HEK293 (cell line): ENCODE measurements at regions not wholly inside any gene's neighbourhood (a gene's known extent, or its start where the extent isn't known, plus 50 kb on each side); places are given as distances from the start of the nearest gene placed in this dataset.
A peak's percentile ranks its signal among the peaks of the same experiment; 100 is the strongest.

ENCODE experiments used
- EGR2 ChIP-seq: fragments of 450-650 bp; formaldehyde crosslinking; IDR thresholded peaks from 2 replicates; pipeline ENCODE4 v1.5.1; 2016; ENCODE audit warnings: low read depth, missing biosample characterization, missing genetic modification characterization
- PATZ1 ChIP-seq: fragments of 450-650 bp; formaldehyde crosslinking; IDR thresholded peaks from 2 replicates; pipeline ENCODE4 v1.5.1; 2016; ENCODE audit warnings: missing biosample characterization, missing genetic modification characterization
- TRIM28 ChIP-seq: IDR thresholded peaks from 2 replicates; pipeline ENCODE4 v1.6.1; 2011; ENCODE audit warnings: low read length, control low read depth, borderline replicate concordance
- ZBTB1 ChIP-seq: fragments of 450-650 bp; formaldehyde crosslinking; IDR thresholded peaks from 2 replicates; pipeline ENCODE4 v1.5.1; 2016; ENCODE audit warnings: missing biosample characterization, missing genetic modification characterization
- ZBTB7A ChIP-seq: fragments of 450-650 bp; formaldehyde crosslinking; IDR thresholded peaks from 2 replicates; pipeline ENCODE4 v1.5.1; 2016; ENCODE audit warnings: low read depth, missing biosample characterization, missing genetic modification characterization
- ZNF202 ChIP-seq: fragments of 450-650 bp; formaldehyde crosslinking; IDR thresholded peaks from 2 replicates; pipeline ENCODE4 v1.5.1; 2016; ENCODE audit warnings: missing biosample characterization, missing genetic modification characterization, borderline replicate concordance
- ZNF311 ChIP-seq: fragments of 450-650 bp; formaldehyde crosslinking; IDR thresholded peaks from 2 replicates; pipeline ENCODE4 v1.5.1; 2017; ENCODE audit warnings: missing biosample characterization, missing genetic modification characterization, borderline replicate concordance
- ZNF518A ChIP-seq: fragments of 450-650 bp; formaldehyde crosslinking; conservative IDR thresholded peaks from 2 replicates; pipeline ENCODE4 v1.5.1; 2016; ENCODE audit warnings: low read depth, missing biosample characterization, missing genetic modification characterization
- ZNF548 ChIP-seq: fragments of 450-650 bp; formaldehyde crosslinking; IDR thresholded peaks from 2 replicates; pipeline ENCODE4 v1.5.1; 2016; ENCODE audit warnings: missing biosample characterization, missing genetic modification characterization
- ZNF626 ChIP-seq: fragments of 450-650 bp; sonication (Bioruptor Pico); formaldehyde crosslinking; IDR thresholded peaks from 2 replicates; pipeline ENCODE4 v1.5.1; 2018; ENCODE audit warnings: missing biosample characterization, missing genetic modification characterization, inconsistent platforms
- ZNF768 ChIP-seq: fragments of 450-650 bp; formaldehyde crosslinking; IDR thresholded peaks from 2 replicates; pipeline ENCODE4 v1.5.1; 2018; ENCODE audit warnings: missing biosample characterization, mild to moderate bottlenecking, missing genetic modification characterization
- ZNF776 ChIP-seq: fragments of 450-650 bp; formaldehyde crosslinking; IDR thresholded peaks from 2 replicates; pipeline ENCODE4 v1.5.0; 2017; ENCODE audit warnings: missing biosample characterization, missing genetic modification characterization, borderline replicate concordance
- ZNF843 ChIP-seq: fragments of 450-650 bp; formaldehyde crosslinking; IDR thresholded peaks from 2 replicates; pipeline ENCODE4 v1.5.1; 2016; ENCODE audit warnings: missing biosample characterization, missing genetic modification characterization
- TF ChIP-seq, protein P1 (sequence below): fragments of 450-650 bp; formaldehyde crosslinking; IDR thresholded peaks from 2 replicates; pipeline ENCODE4 v1.5.1; 2016; ENCODE audit warnings: missing biosample characterization, missing genetic modification characterization
- TF ChIP-seq, protein P2 (sequence below): fragments of 450-650 bp; formaldehyde crosslinking; IDR thresholded peaks from 2 replicates; pipeline ENCODE4 v1.5.1; 2016; ENCODE audit warnings: missing biosample characterization, missing genetic modification characterization
- TF ChIP-seq, protein P3 (sequence below): fragments of 450-650 bp; formaldehyde crosslinking; IDR thresholded peaks from 2 replicates; pipeline ENCODE4 v1.5.1; 2017; ENCODE audit warnings: missing biosample characterization, missing genetic modification characterization
- TF ChIP-seq, protein P4 (sequence below): fragments of 450-650 bp; formaldehyde crosslinking; IDR thresholded peaks from 2 replicates; pipeline ENCODE4 v1.5.1; 2016; ENCODE audit warnings: missing biosample characterization, missing genetic modification characterization, borderline replicate concordance
- TF ChIP-seq, protein P5 (sequence below): fragments of 450-650 bp; formaldehyde crosslinking; IDR thresholded peaks from 2 replicates; pipeline ENCODE4 v1.5.1; 2016; ENCODE audit warnings: missing biosample characterization, missing genetic modification characterization

DNA sequence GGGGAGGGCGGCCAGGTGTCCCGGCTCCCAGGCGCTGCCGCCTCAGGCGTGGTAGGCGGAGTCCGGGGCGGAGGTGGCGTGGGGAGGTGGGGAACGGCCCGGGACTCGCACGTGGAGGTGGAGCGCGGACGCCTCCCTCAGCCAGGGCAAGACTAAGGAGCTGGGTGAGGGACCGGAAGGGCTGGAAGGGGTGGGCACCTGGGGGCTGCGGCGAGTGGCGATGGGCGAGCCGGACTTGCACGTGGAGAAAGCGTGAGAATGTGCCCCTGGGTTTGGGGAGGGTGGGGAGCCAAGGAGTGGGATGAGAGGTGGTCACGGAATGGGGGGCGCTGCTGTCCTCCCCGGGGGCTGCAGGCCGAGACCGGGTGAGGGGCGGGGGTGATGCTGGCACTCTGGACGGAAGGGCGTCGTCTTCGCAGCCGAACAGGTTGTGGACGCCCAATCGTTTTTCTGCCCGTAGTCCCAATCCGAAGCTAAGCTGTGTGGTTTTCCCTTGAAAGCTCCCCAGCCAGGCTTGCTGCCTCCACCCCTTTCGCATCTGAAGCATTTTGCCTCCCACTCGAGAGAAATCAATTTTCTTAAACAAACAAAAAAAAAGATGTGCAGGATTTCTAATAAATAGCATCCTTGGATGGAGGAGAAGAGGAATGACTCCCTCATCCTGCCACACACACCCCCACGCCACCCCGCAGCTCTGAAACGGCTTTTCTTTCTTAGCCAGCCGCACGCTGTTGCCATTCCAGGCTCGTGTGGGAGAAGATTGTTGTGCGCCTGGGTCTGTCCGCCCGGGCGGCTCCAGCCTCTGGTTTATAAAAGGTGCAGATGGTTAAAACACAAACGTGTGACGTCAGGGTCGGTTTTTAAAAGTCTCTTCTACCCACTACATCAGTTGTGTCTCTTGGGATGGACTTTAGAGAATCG is 62.5 kb upstream of the ANKRD28 start (continued):
- TF ChIP-seq, protein P1, sequence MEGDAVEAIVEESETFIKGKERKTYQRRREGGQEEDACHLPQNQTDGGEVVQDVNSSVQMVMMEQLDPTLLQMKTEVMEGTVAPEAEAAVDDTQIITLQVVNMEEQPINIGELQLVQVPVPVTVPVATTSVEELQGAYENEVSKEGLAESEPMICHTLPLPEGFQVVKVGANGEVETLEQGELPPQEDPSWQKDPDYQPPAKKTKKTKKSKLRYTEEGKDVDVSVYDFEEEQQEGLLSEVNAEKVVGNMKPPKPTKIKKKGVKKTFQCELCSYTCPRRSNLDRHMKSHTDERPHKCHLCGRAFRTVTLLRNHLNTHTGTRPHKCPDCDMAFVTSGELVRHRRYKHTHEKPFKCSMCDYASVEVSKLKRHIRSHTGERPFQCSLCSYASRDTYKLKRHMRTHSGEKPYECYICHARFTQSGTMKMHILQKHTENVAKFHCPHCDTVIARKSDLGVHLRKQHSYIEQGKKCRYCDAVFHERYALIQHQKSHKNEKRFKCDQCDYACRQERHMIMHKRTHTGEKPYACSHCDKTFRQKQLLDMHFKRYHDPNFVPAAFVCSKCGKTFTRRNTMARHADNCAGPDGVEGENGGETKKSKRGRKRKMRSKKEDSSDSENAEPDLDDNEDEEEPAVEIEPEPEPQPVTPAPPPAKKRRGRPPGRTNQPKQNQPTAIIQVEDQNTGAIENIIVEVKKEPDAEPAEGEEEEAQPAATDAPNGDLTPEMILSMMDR (tag by site-specific recombination): peak; percentile 78
- TF ChIP-seq EGR2 (tag by site-specific recombination) (peak; percentile 72), ZNF202 (tag by site-specific recombination) (no peak), ZBTB1 (tag by site-specific recombination) (no peak), ZNF548 (tag by site-specific recombination) (no peak), ZNF518A (tag by site-specific recombination) (no peak), ZNF843 (peak; percentile 65), ZNF626 (no peak), ZNF311 (tag by site-specific recombination) (no peak), ZBTB7A (peak; percentile 91), ZNF776 (tag by site-specific recombination) (no peak), PATZ1 (peak; percentile 99), TRIM28 (no peak), ZNF768 (tag by site-specific recombination) (no peak)
- TF ChIP-seq, protein P2, sequence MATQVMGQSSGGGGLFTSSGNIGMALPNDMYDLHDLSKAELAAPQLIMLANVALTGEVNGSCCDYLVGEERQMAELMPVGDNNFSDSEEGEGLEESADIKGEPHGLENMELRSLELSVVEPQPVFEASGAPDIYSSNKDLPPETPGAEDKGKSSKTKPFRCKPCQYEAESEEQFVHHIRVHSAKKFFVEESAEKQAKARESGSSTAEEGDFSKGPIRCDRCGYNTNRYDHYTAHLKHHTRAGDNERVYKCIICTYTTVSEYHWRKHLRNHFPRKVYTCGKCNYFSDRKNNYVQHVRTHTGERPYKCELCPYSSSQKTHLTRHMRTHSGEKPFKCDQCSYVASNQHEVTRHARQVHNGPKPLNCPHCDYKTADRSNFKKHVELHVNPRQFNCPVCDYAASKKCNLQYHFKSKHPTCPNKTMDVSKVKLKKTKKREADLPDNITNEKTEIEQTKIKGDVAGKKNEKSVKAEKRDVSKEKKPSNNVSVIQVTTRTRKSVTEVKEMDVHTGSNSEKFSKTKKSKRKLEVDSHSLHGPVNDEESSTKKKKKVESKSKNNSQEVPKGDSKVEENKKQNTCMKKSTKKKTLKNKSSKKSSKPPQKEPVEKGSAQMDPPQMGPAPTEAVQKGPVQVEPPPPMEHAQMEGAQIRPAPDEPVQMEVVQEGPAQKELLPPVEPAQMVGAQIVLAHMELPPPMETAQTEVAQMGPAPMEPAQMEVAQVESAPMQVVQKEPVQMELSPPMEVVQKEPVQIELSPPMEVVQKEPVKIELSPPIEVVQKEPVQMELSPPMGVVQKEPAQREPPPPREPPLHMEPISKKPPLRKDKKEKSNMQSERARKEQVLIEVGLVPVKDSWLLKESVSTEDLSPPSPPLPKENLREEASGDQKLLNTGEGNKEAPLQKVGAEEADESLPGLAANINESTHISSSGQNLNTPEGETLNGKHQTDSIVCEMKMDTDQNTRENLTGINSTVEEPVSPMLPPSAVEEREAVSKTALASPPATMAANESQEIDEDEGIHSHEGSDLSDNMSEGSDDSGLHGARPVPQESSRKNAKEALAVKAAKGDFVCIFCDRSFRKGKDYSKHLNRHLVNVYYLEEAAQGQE (tag by site-specific recombination): no peak; the same call in 1 of the 2 replicates
- TF ChIP-seq, protein P3, sequence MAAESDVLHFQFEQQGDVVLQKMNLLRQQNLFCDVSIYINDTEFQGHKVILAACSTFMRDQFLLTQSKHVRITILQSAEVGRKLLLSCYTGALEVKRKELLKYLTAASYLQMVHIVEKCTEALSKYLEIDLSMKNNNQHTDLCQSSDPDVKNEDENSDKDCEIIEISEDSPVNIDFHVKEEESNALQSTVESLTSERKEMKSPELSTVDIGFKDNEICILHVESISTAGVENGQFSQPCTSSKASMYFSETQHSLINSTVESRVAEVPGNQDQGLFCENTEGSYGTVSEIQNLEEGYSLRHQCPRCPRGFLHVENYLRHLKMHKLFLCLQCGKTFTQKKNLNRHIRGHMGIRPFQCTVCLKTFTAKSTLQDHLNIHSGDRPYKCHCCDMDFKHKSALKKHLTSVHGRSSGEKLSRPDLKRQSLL: peak; percentile 42; the same call in 1 of the 2 replicates
- TF ChIP-seq, protein P4, sequence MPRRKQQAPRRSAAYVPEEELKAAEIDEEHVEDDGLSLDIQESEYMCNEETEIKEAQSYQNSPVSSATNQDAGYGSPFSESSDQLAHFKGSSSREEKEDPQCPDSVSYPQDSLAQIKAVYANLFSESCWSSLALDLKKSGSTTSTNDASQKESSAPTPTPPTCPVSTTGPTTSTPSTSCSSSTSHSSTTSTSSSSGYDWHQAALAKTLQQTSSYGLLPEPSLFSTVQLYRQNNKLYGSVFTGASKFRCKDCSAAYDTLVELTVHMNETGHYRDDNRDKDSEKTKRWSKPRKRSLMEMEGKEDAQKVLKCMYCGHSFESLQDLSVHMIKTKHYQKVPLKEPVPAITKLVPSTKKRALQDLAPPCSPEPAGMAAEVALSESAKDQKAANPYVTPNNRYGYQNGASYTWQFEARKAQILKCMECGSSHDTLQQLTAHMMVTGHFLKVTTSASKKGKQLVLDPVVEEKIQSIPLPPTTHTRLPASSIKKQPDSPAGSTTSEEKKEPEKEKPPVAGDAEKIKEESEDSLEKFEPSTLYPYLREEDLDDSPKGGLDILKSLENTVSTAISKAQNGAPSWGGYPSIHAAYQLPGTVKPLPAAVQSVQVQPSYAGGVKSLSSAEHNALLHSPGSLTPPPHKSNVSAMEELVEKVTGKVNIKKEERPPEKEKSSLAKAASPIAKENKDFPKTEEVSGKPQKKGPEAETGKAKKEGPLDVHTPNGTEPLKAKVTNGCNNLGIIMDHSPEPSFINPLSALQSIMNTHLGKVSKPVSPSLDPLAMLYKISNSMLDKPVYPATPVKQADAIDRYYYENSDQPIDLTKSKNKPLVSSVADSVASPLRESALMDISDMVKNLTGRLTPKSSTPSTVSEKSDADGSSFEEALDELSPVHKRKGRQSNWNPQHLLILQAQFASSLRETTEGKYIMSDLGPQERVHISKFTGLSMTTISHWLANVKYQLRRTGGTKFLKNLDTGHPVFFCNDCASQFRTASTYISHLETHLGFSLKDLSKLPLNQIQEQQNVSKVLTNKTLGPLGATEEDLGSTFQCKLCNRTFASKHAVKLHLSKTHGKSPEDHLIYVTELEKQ (tag by site-specific recombination): no peak
- TF ChIP-seq, protein P5, sequence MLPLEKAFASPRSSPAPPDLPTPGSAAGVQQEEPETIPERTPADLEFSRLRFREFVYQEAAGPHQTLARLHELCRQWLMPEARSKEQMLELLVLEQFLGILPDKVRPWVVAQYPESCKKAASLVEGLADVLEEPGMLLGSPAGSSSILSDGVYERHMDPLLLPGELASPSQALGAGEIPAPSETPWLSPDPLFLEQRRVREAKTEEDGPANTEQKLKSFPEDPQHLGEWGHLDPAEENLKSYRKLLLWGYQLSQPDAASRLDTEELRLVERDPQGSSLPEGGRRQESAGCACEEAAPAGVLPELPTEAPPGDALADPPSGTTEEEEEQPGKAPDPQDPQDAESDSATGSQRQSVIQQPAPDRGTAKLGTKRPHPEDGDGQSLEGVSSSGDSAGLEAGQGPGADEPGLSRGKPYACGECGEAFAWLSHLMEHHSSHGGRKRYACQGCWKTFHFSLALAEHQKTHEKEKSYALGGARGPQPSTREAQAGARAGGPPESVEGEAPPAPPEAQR (tag by site-specific recombination): no peak
